GM12878 (cell line): ENCODE measurements at regions not wholly inside any gene's neighbourhood (a gene's known extent, or its start where the extent isn't known, plus 50 kb on each side); places are given as distances from the start of the nearest gene placed in this dataset.

Experiments
- NFIC ChIP-seq: IDR thresholded peaks from 2 replicates; pipeline ENCODE4 v1.6.1; 2012; ENCODE audit warnings: low read depth, mild to moderate bottlenecking, inconsistent platforms, low read length, moderate library complexity
- PAX5 ChIP-seq: IDR thresholded peaks from 2 replicates; pipeline ENCODE4 v1.6.1; 2011; ENCODE audit warnings: low read depth, low read length, borderline replicate concordance
- RCOR1 ChIP-seq: conservative IDR thresholded peaks from 2 replicates; pipeline ENCODE4 v1.6.1; 2012; ENCODE audit warnings: low read depth, low read length, improper control_type of control experiment
- SMARCA5 ChIP-seq: fragments of 450-650 bp; IDR thresholded peaks from 2 replicates; pipeline ENCODE4 v1.6.1; 2017; ENCODE audit warnings: mild to moderate bottlenecking
- TBL1XR1 ChIP-seq: IDR thresholded peaks from 2 replicates; pipeline ENCODE4 v1.6.1; 2012; ENCODE audit warnings: low read depth, low read length, improper control_type of control experiment
- TF ChIP-seq, protein P1 (sequence below): fragments of 450-650 bp; formaldehyde crosslinking; IDR thresholded peaks from 2 replicates; pipeline ENCODE4 v1.5.0; 2022; ENCODE audit warnings: mild to moderate bottlenecking, missing genetic modification characterization
- TF ChIP-seq, protein P2 (sequence below): fragments of 450-650 bp; formaldehyde crosslinking; IDR thresholded peaks from 2 replicates; pipeline ENCODE4 v1.4.0; 2020; ENCODE audit warnings: mild to moderate bottlenecking, moderate library complexity
- TF ChIP-seq, protein P3 (sequence below): fragments of 450-650 bp; IDR thresholded peaks from 2 replicates; pipeline ENCODE4 v1.6.1; 2017; ENCODE audit warnings: mild to moderate bottlenecking, moderate library complexity

DNA sequence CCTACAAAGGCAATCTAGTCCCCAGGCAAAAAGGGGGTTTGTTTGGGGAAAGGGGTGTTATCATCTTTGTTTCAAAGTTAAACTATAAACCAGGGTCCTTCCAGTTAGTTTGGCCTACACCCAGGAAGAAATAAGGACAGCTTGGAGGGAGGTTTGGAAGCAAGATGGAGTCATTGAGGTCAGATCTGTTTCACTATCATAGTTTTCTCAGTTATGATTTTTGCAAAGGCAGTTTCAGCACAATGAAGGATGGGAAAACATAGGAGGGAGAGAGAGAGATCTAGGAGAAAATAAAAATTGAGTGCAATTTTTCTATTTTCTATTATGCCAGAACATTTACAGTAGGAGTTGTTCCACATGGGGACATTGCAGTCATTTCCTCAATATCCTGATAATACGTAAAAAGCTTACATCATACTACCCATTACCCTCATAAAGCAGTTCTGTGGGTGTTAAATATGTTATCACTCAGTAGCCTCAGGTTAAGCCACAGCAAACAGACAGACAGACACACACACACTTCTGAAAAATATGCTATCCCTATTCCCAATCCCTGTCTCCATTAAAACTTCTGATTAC lies 401.3 kb upstream of the FAT3 start (continued):
- TF ChIP-seq RCOR1: no peak
- TF ChIP-seq NFIC: no peak
- no peak for TF ChIP-seq SMARCA5
- no peak for TF ChIP-seq TBL1XR1
- TF ChIP-seq, protein P1, sequence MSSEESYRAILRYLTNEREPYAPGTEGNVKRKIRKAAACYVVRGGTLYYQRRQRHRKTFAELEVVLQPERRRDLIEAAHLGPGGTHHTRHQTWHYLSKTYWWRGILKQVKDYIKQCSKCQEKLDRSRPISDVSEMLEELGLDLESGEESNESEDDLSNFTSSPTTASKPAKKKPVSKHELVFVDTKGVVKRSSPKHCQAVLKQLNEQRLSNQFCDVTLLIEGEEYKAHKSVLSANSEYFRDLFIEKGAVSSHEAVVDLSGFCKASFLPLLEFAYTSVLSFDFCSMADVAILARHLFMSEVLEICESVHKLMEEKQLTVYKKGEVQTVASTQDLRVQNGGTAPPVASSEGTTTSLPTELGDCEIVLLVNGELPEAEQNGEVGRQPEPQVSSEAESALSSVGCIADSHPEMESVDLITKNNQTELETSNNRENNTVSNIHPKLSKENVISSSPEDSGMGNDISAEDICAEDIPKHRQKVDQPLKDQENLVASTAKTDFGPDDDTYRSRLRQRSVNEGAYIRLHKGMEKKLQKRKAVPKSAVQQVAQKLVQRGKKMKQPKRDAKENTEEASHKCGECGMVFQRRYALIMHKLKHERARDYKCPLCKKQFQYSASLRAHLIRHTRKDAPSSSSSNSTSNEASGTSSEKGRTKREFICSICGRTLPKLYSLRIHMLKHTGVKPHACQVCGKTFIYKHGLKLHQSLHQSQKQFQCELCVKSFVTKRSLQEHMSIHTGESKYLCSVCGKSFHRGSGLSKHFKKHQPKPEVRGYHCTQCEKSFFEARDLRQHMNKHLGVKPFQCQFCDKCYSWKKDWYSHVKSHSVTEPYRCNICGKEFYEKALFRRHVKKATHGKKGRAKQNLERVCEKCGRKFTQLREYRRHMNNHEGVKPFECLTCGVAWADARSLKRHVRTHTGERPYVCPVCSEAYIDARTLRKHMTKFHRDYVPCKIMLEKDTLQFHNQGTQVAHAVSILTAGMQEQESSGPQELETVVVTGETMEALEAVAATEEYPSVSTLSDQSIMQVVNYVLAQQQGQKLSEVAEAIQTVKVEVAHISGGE (CRISPR knock-in tag): no peak
- TF ChIP-seq, protein P2, sequence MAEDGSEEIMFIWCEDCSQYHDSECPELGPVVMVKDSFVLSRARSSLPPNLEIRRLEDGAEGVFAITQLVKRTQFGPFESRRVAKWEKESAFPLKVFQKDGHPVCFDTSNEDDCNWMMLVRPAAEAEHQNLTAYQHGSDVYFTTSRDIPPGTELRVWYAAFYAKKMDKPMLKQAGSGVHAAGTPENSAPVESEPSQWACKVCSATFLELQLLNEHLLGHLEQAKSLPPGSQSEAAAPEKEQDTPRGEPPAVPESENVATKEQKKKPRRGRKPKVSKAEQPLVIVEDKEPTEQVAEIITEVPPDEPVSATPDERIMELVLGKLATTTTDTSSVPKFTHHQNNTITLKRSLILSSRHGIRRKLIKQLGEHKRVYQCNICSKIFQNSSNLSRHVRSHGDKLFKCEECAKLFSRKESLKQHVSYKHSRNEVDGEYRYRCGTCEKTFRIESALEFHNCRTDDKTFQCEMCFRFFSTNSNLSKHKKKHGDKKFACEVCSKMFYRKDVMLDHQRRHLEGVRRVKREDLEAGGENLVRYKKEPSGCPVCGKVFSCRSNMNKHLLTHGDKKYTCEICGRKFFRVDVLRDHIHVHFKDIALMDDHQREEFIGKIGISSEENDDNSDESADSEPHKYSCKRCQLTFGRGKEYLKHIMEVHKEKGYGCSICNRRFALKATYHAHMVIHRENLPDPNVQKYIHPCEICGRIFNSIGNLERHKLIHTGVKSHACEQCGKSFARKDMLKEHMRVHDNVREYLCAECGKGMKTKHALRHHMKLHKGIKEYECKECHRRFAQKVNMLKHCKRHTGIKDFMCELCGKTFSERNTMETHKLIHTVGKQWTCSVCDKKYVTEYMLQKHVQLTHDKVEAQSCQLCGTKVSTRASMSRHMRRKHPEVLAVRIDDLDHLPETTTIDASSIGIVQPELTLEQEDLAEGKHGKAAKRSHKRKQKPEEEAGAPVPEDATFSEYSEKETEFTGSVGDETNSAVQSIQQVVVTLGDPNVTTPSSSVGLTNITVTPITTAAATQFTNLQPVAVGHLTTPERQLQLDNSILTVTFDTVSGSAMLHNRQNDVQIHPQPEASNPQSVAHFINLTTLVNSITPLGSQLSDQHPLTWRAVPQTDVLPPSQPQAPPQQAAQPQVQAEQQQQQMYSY (CRISPR knock-in tag): no peak
- no peak for TF ChIP-seq PAX5
- TF ChIP-seq, protein P3, sequence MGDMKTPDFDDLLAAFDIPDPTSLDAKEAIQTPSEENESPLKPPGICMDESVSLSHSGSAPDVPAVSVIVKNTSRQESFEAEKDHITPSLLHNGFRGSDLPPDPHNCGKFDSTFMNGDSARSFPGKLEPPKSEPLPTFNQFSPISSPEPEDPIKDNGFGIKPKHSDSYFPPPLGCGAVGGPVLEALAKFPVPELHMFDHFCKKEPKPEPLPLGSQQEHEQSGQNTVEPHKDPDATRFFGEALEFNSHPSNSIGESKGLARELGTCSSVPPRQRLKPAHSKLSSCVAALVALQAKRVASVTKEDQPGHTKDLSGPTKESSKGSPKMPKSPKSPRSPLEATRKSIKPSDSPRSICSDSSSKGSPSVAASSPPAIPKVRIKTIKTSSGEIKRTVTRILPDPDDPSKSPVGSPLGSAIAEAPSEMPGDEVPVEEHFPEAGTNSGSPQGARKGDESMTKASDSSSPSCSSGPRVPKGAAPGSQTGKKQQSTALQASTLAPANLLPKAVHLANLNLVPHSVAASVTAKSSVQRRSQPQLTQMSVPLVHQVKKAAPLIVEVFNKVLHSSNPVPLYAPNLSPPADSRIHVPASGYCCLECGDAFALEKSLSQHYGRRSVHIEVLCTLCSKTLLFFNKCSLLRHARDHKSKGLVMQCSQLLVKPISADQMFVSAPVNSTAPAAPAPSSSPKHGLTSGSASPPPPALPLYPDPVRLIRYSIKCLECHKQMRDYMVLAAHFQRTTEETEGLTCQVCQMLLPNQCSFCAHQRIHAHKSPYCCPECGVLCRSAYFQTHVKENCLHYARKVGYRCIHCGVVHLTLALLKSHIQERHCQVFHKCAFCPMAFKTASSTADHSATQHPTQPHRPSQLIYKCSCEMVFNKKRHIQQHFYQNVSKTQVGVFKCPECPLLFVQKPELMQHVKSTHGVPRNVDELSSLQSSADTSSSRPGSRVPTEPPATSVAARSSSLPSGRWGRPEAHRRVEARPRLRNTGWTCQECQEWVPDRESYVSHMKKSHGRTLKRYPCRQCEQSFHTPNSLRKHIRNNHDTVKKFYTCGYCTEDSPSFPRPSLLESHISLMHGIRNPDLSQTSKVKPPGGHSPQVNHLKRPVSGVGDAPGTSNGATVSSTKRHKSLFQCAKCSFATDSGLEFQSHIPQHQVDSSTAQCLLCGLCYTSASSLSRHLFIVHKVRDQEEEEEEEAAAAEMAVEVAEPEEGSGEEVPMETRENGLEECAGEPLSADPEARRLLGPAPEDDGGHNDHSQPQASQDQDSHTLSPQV: no peak
